ENCODE measurements at regions not wholly inside any gene's neighbourhood (a gene's known extent, or its start where the extent isn't known, plus 50 kb on each side); places are given as distances from the start of the nearest gene placed in this dataset.

GRCh38 chr14:104505085-104506074, 74.2 kb upstream of the C14orf180 start:
- TF ChIP-seq, protein P1, sequence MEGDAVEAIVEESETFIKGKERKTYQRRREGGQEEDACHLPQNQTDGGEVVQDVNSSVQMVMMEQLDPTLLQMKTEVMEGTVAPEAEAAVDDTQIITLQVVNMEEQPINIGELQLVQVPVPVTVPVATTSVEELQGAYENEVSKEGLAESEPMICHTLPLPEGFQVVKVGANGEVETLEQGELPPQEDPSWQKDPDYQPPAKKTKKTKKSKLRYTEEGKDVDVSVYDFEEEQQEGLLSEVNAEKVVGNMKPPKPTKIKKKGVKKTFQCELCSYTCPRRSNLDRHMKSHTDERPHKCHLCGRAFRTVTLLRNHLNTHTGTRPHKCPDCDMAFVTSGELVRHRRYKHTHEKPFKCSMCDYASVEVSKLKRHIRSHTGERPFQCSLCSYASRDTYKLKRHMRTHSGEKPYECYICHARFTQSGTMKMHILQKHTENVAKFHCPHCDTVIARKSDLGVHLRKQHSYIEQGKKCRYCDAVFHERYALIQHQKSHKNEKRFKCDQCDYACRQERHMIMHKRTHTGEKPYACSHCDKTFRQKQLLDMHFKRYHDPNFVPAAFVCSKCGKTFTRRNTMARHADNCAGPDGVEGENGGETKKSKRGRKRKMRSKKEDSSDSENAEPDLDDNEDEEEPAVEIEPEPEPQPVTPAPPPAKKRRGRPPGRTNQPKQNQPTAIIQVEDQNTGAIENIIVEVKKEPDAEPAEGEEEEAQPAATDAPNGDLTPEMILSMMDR (IDR thresholded peaks at IDR 0.05), result no peak
- TF ChIP-seq POLR2A (IDR thresholded peaks at IDR 0.05), result no peak

Data from adrenal gland (tissue), 5 donors.